ENCODE measurements at regions not wholly inside any gene's neighbourhood (a gene's known extent, or its start where the extent isn't known, plus 50 kb on each side); places are given as distances from the start of the nearest gene placed in this dataset.

GRCh38 chr6:153849072-153849779, 189.8 kb upstream of the OPRM1 start:
- Histone ChIP-seq H3K9ac (ENCODE audit: low read length) (no peak overlapping the region), H3F3A (ENCODE audit: insufficient read depth, low read length, poor library complexity, severe bottlenecking) (no peaks in the 10 kb centered on the region), H3K27me3 (ENCODE audit: insufficient read depth, low read depth, low read length) (no peaks in the 10 kb centered on the region), H3K79me2 (replicated peaks; ENCODE audit: insufficient read depth, low read length) (no peaks in the 10 kb centered on the region), H3K4me3 (ENCODE audit: low read length) (no peak overlapping the region), H2AFZ (ENCODE audit: low read depth, low read length) (no peak overlapping the region), H3K27ac (ENCODE audit: low read length) (no peak overlapping the region), H3K36me3 (ENCODE audit: insufficient read depth, low read length) (no peaks in the 10 kb centered on the region), H3K9me3 (ENCODE audit: low read length) (no peaks in the 10 kb centered on the region), H3K4me2 (ENCODE audit: low read length) (no peak overlapping the region), H4K20me1 (ENCODE audit: insufficient read depth) (no peaks in the 10 kb centered on the region), H3K9me2 (ENCODE audit: insufficient read depth, low read length) (no peaks in the 10 kb centered on the region)
- TF ChIP-seq SMC3 (conservative IDR thresholded peaks at IDR 0.05; ENCODE audit: poor library complexity) = no peak
- TF ChIP-seq CTCF (IDR thresholded peaks at IDR 0.05; ENCODE audit: poor library complexity, severe bottlenecking) = no peak
- no peak for TF ChIP-seq MXI1 (conservative IDR thresholded peaks at IDR 0.05; ENCODE audit: poor library complexity, severe bottlenecking)
- TF ChIP-seq REST (IDR thresholded peaks at IDR 0.05; ENCODE audit: borderline replicate concordance) = no peak
- no peak for TF ChIP-seq EP300 (conservative IDR thresholded peaks at IDR 0.05; ENCODE audit: poor library complexity, severe bottlenecking)
- no peak for TF ChIP-seq EZH2 (IDR thresholded peaks at IDR 0.05; ENCODE audit: borderline replicate concordance, insufficient read depth, low read length, poor library complexity, severe bottlenecking)
- TF ChIP-seq POLR2AphosphoS5 (IDR thresholded peaks at IDR 0.05) = no peak
- TF ChIP-seq RAD21 (conservative IDR thresholded peaks at IDR 0.05) = no peak
- no peak for TF ChIP-seq TAF1 (IDR thresholded peaks at IDR 0.05; ENCODE audit: low read depth)

- no peak overlapping the region for H3K4me2 ChIP-seq (ENCODE audit: low read length)
- no peaks in the 10 kb centered on the region for H3K36me3 ChIP-seq (ENCODE audit: insufficient read depth, low read length)
- TF ChIP-seq EP300 (conservative IDR thresholded peaks at IDR 0.05; ENCODE audit: poor library complexity, severe bottlenecking) (no peak), TAF1 (IDR thresholded peaks at IDR 0.05; ENCODE audit: low read depth) (no peak), RAD21 (conservative IDR thresholded peaks at IDR 0.05) (no peak), SMC3 (conservative IDR thresholded peaks at IDR 0.05; ENCODE audit: poor library complexity) (no peak), EZH2 (IDR thresholded peaks at IDR 0.05; ENCODE audit: borderline replicate concordance, insufficient read depth, low read length, poor library complexity, severe bottlenecking) (no peak), REST (IDR thresholded peaks at IDR 0.05; ENCODE audit: borderline replicate concordance) (no peak), CTCF (IDR thresholded peaks at IDR 0.05; ENCODE audit: poor library complexity, severe bottlenecking) (no peak), POLR2AphosphoS5 (IDR thresholded peaks at IDR 0.05) (no peak), MXI1 (conservative IDR thresholded peaks at IDR 0.05; ENCODE audit: poor library complexity, severe bottlenecking) (no peak)
- H4K20me1 ChIP-seq (ENCODE audit: insufficient read depth) = no peaks in the 10 kb centered on the region
- no peaks in the 10 kb centered on the region for H3K9me3 ChIP-seq (ENCODE audit: low read length)
- no peak overlapping the region for H3K4me3 ChIP-seq (ENCODE audit: low read length)
- no peaks in the 10 kb centered on the region for H3F3A ChIP-seq (ENCODE audit: insufficient read depth, low read length, poor library complexity, severe bottlenecking)
- H3K9ac ChIP-seq (ENCODE audit: low read length) = no peak overlapping the region
- H2AFZ ChIP-seq (ENCODE audit: low read depth, low read length) = no peak overlapping the region
- no peaks in the 10 kb centered on the region for H3K9me2 ChIP-seq (ENCODE audit: insufficient read depth, low read length)
- no peaks in the 10 kb centered on the region for H3K27me3 ChIP-seq (ENCODE audit: insufficient read depth, low read depth, low read length)
- no peak overlapping the region for H3K27ac ChIP-seq (ENCODE audit: low read length)
- H3K79me2 ChIP-seq (replicated peaks; ENCODE audit: insufficient read depth, low read length) = no peaks in the 10 kb centered on the region
Observed at GRCh38 chr6:153843420-153843819, 195.6 kb upstream of the OPRM1 start.

Data from neural cell (in vitro differentiated cells).